Immature natural killer cell (primary cell): ENCODE measurements at regions not wholly inside any gene's neighbourhood (a gene's known extent, or its start where the extent isn't known, plus 50 kb on each side); places are given as distances from the start of the nearest gene placed in this dataset.
"Not testable (repeated sequence)": the region's sequence is repeated elsewhere in the genome, so short reads cannot be mapped to it uniquely, and the experiment has no call there.

Source experiments
- DNase-seq, 3 donors: peaks; one replicate each; pipeline ENCODE4 v3.0.0; 2022; ENCODE audit warnings: mixed read lengths in 1 of 3
- H3K27ac Mint-ChIP-seq, 6 donors: one replicate each; pipeline ENCODE4 v1.8.0; 2020; ENCODE audit warnings: mixed read lengths in 6 of 6, mild to moderate bottlenecking in 5 of 6, inconsistent platforms in 4 of 6, moderate library complexity in 3 of 6
- H3K27me3 Mint-ChIP-seq, 3 donors: one replicate each; pipeline ENCODE4 v1.8.0; 2020 to 2021; ENCODE audit warnings: low read depth in 3 of 3, mild to moderate bottlenecking in 3 of 3, mixed read lengths in 3 of 3, moderate library complexity in 3 of 3, inconsistent platforms in 1 of 3
- H3K36me3 Mint-ChIP-seq, 3 donors: one replicate each; pipeline ENCODE4 v1.8.0; 2020; ENCODE audit warnings: mixed read lengths in 3 of 3, inconsistent platforms in 2 of 3, mild to moderate bottlenecking in 2 of 3
- H3K4me1 Mint-ChIP-seq, 2 donors: one replicate each; pipeline ENCODE4 v1.8.0; 2020; ENCODE audit warnings: inconsistent platforms in 2 of 2, mild to moderate bottlenecking in 2 of 2, mixed read lengths in 2 of 2, moderate library complexity in 1 of 2
- H3K4me3 Mint-ChIP-seq, 5 donors: one replicate each; pipeline ENCODE4 v1.8.0; 2020; ENCODE audit warnings: mild to moderate bottlenecking in 5 of 5, mixed read lengths in 5 of 5, inconsistent platforms in 3 of 5, moderate library complexity in 3 of 5
- H3K9me3 Mint-ChIP-seq, 6 donors: one replicate each; pipeline ENCODE4 v1.8.0; 2020; ENCODE audit warnings: mild to moderate bottlenecking in 6 of 6, mixed read lengths in 6 of 6, inconsistent platforms in 4 of 6, moderate library complexity in 3 of 6

- no peak for DNase-seq
- peaks cover 3 to 4% of the 10 kb centered on the region in 2 donors for H3K4me1 Mint-ChIP-seq
- H3K27ac Mint-ChIP-seq, result no peak overlapping the region
- H3K36me3 Mint-ChIP-seq, result no peaks in the 10 kb centered on the region
- H3K4me3 Mint-ChIP-seq, result no peak overlapping the region
- peaks cover 0 to 14% (median 5%) of the 10 kb centered on the region in 3 donors for H3K27me3 Mint-ChIP-seq
- no peaks in the 10 kb centered on the region for H3K9me3 Mint-ChIP-seq
Observed at GRCh38 chr2:204150721-204151120, 214.2 kb downstream of the ICOS start.

- Mint-ChIP-seq H3K4me3 (no peak overlapping the region), H3K27ac (no peak overlapping the region), H3K27me3 (peaks cover 0 to 9% (median 5%) of the 10 kb centered on the region in 3 donors), H3K36me3 (peaks cover 0 to 3% (median 0%) of the 10 kb centered on the region in 3 donors), H3K4me1 (no peaks in the 10 kb centered on the region), H3K9me3 (no peaks in the 10 kb centered on the region)
- no peak for DNase-seq
Observed at GRCh38 chr2:204152616-204153015, 216.1 kb downstream of the ICOS start.

GRCh38 chr2:204154863-204155262 lies 218.3 kb downstream of the ICOS start:
- Mint-ChIP-seq H3K9me3 (no peaks in the 10 kb centered on the region), H3K36me3 (peaks cover 0 to 3% (median 0%) of the 10 kb centered on the region in 3 donors), H3K27me3 (peaks cover 0 to 7% (median 5%) of the 10 kb centered on the region in 3 donors), H3K27ac (no peak overlapping the region), H3K4me3 (no peak overlapping the region), H3K4me1 (no peaks in the 10 kb centered on the region)
- no peak for DNase-seq

- H3K36me3 Mint-ChIP-seq, result peaks cover 0 to 3% (median 0%) of the 10 kb centered on the region in 3 donors
- H3K27me3 Mint-ChIP-seq, result peaks cover 2 to 8% (median 4%) of the 10 kb centered on the region in 3 donors
- DNase-seq, result no peak
Observed at GRCh38 chr2:204156456-204156855, 219.9 kb downstream of the ICOS start.

DNA sequence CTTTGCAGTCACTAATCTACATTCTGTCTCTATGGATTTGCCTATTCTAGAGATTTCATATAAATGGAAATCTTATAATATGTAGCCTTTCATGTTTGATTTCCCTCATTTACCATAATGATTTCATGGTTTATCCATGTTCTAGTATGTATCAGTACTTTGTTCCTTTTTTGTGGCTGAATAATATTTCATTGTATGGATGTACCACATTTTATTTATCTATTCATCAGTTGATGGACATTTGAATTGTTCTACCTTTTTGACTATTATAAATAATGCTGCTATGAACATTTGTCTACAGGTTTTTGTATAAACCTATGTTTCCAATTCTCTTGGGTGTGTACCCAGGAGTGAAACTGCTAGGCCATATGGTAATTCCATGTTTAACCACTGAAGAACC lies 221.1 kb downstream of the ICOS start:
- Mint-ChIP-seq H3K27me3 (peaks cover 2 to 8% (median 4%) of the 10 kb centered on the region in 3 donors), H3K36me3 (peaks cover 0 to 3% (median 0%) of the 10 kb centered on the region in 3 donors), H3K27ac (no peak overlapping the region), H3K4me3 (no peak overlapping the region), H3K4me1 (no peaks in the 10 kb centered on the region), H3K9me3 (no peaks in the 10 kb centered on the region)
- DNase-seq, result no peak

More at GRCh38 chr2:204156456-204156855, 219.9 kb downstream of the ICOS start:
- Mint-ChIP-seq H3K27ac (no peak overlapping the region), H3K9me3 (no peaks in the 10 kb centered on the region), H3K4me3 (no peak overlapping the region), H3K4me1 (no peaks in the 10 kb centered on the region)

DNA sequence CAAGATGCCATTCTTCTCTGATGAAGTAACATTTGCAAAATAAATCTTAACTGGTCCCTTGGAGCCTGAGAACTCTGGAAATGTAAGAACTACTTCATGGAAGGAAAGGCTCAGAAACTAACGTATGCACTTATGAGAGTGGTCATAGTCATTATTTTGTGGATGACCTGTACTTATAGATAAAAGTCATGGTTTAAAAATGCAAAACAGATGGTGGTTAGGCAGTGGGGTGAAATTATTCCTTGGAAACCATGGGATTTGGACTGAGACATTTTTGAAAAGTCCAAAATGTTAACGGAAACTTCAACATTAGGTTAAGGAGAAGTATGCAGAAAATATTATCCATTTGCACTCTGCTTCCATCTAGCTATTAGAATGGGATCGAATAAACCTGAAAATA lies 223.0 kb downstream of the ICOS start:
- DNase-seq, result no peak
- no peaks in the 10 kb centered on the region for H3K4me1 Mint-ChIP-seq
- H3K36me3 Mint-ChIP-seq, result peaks cover 0 to 3% (median 0%) of the 10 kb centered on the region in 3 donors
- no peak overlapping the region for H3K4me3 Mint-ChIP-seq
- H3K27me3 Mint-ChIP-seq, result peaks cover 4 to 8% (median 4%) of the 10 kb centered on the region in 3 donors
- no peak overlapping the region for H3K27ac Mint-ChIP-seq
- H3K9me3 Mint-ChIP-seq, result no peaks in the 10 kb centered on the region

GRCh38 chr2:204160989-204161388 lies 224.4 kb downstream of the ICOS start:
- Mint-ChIP-seq H3K4me3 (no peak overlapping the region), H3K27me3 (peaks cover 4 to 5% (median 4%) of the 10 kb centered on the region in 3 donors), H3K27ac (no peak overlapping the region), H3K4me1 (no peaks in the 10 kb centered on the region), H3K36me3 (peaks cover 0 to 3% (median 0%) of the 10 kb centered on the region in 3 donors), H3K9me3 (no peaks in the 10 kb centered on the region)
- no peak for DNase-seq

- Mint-ChIP-seq H3K27ac (no peak overlapping the region), H3K4me1 (no peaks in the 10 kb centered on the region), H3K4me3 (no peak overlapping the region), H3K36me3 (no peaks in the 10 kb centered on the region), H3K27me3 (peaks cover 4 to 5% (median 4%) of the 10 kb centered on the region in 3 donors), H3K9me3 (no peaks in the 10 kb centered on the region)
- no peak for DNase-seq
Observed at GRCh38 chr2:204161886-204162285, 225.3 kb downstream of the ICOS start.

DNA sequence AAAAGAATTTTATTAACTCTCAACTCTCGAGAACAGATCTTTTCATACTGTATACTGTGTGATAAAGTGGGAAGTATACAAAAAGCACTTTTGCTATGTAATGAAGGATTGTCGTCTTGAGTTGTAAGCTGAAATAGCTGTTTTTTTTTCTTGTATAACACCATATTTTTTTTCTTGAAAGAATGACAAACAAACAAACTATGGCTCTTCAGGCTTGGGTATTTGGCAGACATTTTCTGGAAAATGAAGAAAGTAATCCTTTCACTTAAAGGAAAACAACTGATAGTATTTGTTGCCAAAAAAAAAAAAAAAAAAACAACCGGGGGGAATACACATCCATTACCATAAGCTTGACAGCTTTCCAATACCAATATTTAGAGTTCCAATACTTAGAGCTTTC lies 230.4 kb downstream of the ICOS start:
- Mint-ChIP-seq H3K4me1 (no peaks in the 10 kb centered on the region), H3K27me3 (peaks cover 0 to 2% (median 2%) of the 10 kb centered on the region in 3 donors), H3K9me3 (no peaks in the 10 kb centered on the region), H3K36me3 (no peaks in the 10 kb centered on the region), H3K4me3 (no peak overlapping the region), H3K27ac (no peak overlapping the region)
- DNase-seq, result no peak

DNA sequence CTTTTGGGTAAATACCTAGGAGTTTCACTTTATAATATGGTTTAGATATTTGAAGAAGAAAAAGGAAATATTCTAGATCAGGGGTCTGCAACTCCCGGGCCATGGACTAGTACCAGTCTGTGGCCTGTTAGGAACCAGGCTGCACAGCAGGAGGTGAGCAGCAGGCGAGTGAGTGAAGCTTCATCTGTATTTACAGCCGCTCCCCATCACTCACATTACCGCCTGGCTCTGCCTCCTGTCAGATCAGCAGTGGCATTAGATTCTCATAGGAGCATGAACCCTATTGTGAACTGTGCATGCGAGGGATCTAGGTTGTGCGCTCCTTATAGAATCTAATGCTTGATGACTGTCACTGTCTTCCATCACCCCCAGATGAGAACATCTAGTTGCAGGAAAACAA lies 231.1 kb downstream of the ICOS start:
- H3K27me3 Mint-ChIP-seq, DNase-seq, H3K36me3 Mint-ChIP-seq, H3K4me1 Mint-ChIP-seq, H3K27ac Mint-ChIP-seq, H3K4me3 Mint-ChIP-seq, H3K9me3 Mint-ChIP-seq: not testable (repeated sequence)

- no peaks in the 10 kb centered on the region for H3K9me3 Mint-ChIP-seq
- H3K36me3 Mint-ChIP-seq, result no peaks in the 10 kb centered on the region
- H3K4me3 Mint-ChIP-seq, result no peak overlapping the region
- H3K4me1 Mint-ChIP-seq, result no peaks in the 10 kb centered on the region
- DNase-seq, result no peak
- H3K27me3 Mint-ChIP-seq, result peaks cover 0 to 2% (median 0%) of the 10 kb centered on the region in 3 donors
- no peak overlapping the region for H3K27ac Mint-ChIP-seq
Observed at GRCh38 chr2:204170411-204170810, 233.8 kb downstream of the ICOS start.

DNA sequence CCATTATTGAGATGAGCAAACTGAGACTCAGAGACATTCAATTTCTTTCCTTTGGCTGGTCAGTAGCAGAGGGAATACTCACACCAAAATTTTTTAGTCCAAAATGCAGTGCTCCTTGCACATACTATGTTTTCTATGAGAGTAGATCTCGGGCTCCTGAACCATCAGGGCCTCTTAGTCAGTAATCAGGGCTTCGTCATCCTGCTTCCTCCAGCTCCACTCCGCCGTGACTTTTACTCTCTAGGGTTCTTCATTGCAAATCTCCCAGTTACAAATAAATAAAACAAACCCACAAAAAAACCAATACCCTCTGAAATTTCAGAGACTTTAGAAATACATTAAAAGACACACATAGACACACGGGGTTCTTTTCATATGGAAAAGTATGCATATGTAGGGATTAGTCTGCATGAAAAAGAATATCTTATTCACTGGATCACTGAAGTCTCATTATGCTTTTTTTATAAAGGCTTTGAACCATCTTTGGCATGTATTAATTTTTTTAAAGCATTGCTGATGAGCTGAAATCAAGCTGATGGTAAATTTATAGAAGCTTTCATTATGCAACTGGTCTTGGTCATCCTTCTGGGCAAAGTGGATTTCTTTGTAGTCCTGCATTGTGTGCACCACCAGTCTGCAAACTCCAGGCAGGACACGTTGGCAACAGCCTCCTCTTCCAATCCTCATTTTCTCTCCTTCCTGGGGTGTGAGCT lies 235.0 kb downstream of the ICOS start:
- no peaks in the 10 kb centered on the region for H3K4me1 Mint-ChIP-seq
- H3K27ac Mint-ChIP-seq, result no peak overlapping the region
- H3K9me3 Mint-ChIP-seq, result no peaks in the 10 kb centered on the region
- no peak overlapping the region for H3K4me3 Mint-ChIP-seq
- no peaks in the 10 kb centered on the region for H3K36me3 Mint-ChIP-seq
- DNase-seq, result no peak
- peaks cover 0 to 2% (median 0%) of the 10 kb centered on the region in 3 donors for H3K27me3 Mint-ChIP-seq

DNA sequence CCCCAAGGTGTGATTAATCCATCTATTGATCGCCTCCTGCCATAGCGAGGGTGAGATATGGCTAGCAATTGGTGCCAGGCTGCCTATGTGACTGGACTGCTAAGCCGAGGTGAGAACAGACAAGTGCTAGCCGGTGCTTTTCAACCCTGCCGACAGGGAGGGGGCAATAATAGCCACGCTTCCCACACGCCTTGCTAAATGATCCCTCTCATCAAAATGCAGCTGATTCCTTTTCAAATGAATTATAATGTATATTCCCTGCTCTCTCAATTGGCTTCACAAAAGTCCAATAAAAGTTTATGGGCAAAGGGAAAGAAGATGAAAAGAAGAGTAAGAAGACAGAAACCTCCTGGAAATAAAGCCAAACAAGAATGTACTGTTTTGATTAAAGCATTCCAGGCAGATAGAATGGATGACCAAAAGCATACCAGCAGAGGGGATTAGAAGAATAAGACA lies 235.6 kb downstream of the ICOS start:
- Mint-ChIP-seq H3K4me1 (no peaks in the 10 kb centered on the region), H3K36me3 (no peaks in the 10 kb centered on the region), H3K27me3 (peaks cover 0 to 2% (median 2%) of the 10 kb centered on the region in 3 donors), H3K4me3 (no peak overlapping the region), H3K9me3 (no peaks in the 10 kb centered on the region), H3K27ac (no peak overlapping the region)
- no peak for DNase-seq

GRCh38 chr2:204174034-204174433 lies 237.5 kb downstream of the ICOS start:
- H3K4me1 Mint-ChIP-seq, result no peaks in the 10 kb centered on the region
- DNase-seq, result no peak
- H3K4me3 Mint-ChIP-seq, result no peak overlapping the region
- H3K9me3 Mint-ChIP-seq, result no peaks in the 10 kb centered on the region
- no peaks in the 10 kb centered on the region for H3K36me3 Mint-ChIP-seq
- H3K27me3 Mint-ChIP-seq, result peaks cover 0 to 2% (median 0%) of the 10 kb centered on the region in 3 donors
- no peak overlapping the region for H3K27ac Mint-ChIP-seq
